Right renal pelvis (tissue), 4 donors: ENCODE measurements at regions not wholly inside any gene's neighbourhood (a gene's known extent, or its start where the extent isn't known, plus 50 kb on each side); places are given as distances from the start of the nearest gene placed in this dataset.

Source experiments
- DNase-seq, 4 donors: peaks; one replicate each; pipeline ENCODE4 v3.0.0-alpha.2; 2013; ENCODE audit warnings: low read depth in 4 of 4, low spot score in 3 of 4, missing footprints in 1 of 4

GRCh38 chr18:29063346-29063745, 886.4 kb upstream of the CDH2 start:
- no peak for DNase-seq

- DNase-seq = no peak
These were observed 886.0 kb upstream of the CDH2 start for GRCh38 chr18:29062921-29063320.

GRCh38 chr18:29060349-29060748, 883.4 kb upstream of the CDH2 start:
- no peak for DNase-seq

- DNase-seq = no peak
These were observed 880.8 kb upstream of the CDH2 start for GRCh38 chr18:29057703-29058102.

DNA sequence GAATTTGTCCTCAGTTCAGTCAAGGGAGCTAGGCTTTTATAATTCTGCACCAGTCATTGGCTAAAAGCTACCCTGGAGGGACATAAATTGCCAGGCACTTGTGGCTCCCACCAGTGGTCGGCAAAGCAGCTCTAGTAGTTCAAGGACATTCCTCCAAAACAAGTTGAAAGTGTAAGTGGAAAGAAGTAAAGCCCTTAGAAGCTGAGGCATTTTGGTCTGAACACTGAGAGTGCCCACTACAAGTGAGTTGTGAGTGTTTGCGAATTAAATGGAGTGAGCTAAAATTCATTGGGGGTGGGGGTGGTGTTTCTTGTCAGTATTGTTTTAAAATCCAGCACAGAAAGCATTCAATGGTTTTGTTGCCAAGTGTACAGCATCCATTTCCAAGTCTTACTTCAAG, 879.9 kb upstream of the CDH2 start:
- no peak for DNase-seq

- no peak for DNase-seq
These were observed 865.0 kb upstream of the CDH2 start for GRCh38 chr18:29041976-29042375.

DNA sequence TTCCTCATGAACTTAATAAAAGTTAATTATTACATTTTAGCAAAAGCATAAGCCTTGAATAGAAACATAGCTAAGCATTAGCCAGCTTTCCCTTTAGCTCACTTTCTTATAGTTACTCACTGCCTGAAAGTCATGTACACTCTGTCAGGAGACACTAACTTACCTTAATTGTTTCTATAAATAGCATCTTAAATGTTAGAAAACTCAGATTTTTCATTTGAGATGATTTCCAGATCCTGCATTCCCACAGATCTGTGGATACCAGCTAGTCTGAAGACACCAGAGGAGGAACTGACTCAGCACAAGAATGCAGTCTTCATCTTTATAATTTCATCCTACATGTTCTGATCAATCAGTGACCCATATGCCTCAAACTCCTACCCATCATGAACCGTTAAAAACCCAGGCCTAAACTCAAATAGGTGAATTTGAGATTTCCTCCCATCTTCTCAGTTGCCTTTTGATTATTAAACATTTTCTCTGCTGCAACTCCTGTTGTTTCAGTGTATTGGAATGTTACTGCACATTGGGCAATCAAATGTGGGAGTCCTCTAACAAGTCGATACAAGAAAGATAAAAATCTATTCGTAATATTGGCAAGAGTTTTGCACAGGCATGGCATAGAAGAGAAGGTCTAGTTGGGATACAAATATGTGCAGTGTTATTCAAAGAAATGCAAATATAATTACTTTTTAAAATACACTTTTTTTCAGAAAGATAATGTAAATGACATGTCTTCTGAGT, 857.4 kb upstream of the CDH2 start:
- DNase-seq = no peak

DNA sequence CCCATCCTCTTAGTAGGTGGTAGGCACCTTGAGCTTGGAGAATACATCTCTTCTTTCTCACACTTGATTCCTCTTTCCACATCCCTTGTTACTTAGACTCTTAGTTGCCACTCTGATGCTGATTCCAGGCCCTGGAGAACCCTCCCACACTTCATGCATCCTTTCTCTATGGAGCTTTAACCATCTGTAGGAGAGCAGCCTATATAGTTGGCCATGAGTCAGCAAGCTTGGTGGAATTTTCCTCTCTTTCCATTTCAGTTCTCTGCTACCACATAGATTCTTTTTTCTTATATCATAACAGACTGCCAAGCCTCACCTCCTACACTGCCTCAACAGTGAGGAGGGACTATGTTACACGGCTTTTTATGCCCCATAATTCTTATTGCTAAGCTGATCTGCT, 851.6 kb upstream of the CDH2 start:
- DNase-seq = no peak

GRCh38 chr18:29018976-29019375, 842.0 kb upstream of the CDH2 start:
- no peak for DNase-seq

GRCh38 chr18:29012883-29013465, 836.0 kb upstream of the CDH2 start:
- no peak for DNase-seq

GRCh38 chr18:29012364-29012763, 835.4 kb upstream of the CDH2 start:
- no peak for DNase-seq

- no peak for DNase-seq
These were observed 832.4 kb upstream of the CDH2 start for GRCh38 chr18:29009250-29009803.

DNA sequence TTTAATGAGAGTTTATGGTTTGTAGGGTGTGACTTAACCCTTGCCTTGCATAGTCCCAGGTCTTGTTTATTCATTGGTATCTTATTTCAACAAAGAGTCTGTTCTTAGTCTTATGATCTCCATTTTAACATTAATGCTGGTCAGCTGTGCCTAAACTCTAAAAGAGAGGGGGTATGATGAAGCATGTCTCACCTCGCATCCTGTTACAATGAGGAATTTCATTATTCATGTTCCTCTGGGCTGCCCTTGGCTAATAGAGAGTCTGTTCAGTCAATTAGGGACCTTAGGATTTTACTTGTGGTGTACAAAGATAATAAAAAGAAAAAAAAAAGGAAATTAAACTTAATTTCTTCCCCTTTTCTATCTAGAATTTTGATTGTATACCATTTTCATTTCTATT, 831.9 kb upstream of the CDH2 start:
- no peak for DNase-seq

DNA sequence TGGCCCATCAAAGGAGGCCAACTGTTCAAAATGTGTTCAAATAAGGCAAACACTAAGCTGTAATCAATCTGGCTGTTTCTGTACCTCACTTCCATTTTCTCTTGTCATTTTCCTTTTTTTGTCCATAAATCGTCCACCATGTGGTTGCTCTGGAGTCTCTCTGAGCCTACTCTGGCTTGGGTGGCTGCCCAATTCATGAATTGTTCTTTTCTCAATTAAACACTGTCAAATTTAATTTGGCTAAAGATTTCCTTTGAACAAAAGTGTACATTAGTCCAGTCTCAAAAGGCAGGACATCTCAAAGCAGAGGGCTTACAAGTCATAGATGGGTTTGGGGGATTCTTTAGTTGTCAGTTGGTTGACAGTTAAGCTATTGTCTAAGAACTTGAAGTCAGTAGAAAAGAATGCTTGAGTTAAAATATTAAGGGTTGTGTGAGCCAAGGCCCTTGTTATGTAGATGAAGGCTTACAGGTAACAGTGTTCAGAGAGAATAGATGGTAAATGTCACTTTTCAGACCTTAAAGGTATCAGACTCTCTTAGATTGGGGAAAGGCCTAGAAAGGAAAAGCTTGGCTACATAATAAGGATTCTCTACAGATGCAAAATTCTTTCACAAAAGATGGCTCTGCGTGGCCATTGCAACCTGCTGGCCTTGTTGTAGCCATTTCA, 831.2 kb upstream of the CDH2 start:
- no peak for DNase-seq

GRCh38 chr18:29004921-29005320, 828.0 kb upstream of the CDH2 start:
- no peak for DNase-seq

DNA sequence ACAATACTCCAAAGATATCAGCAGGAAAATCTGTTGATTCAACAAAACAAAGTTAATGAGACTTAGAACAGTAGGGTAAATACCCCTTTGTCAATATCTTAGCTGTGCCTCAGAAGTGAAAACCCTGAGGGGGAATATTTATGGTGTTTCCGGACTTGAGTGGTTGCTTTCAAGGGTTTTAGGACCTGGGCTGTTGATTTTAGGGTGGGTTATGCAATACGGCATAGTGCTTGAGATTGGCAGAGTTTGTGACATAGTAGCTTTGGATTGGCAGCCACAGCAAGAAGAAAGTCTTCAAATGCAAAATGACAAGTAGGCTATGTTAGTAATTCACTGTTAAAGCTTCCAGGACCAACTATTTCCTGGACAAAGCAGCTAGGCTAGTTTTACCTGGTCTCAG, 826.3 kb upstream of the CDH2 start:
- DNase-seq = no peak

DNA sequence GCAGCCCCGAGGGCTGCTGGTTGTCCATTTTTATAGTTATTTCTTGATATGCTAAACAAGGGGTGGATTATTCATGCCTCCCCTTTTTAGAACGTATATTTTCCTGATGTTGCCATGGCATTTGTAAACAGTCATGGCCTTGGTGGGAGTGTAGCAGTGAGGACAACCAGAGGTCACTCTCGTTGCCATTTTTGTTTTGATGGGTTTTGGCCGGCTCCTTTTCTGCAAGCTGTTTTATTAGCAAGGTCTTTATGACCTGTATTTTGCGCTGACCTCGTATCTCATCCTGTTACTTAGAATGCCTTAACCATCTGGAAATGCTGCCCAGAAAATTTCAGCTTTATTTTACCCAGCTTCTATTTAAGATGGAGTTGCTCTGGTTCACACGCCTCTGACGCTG, 825.8 kb upstream of the CDH2 start:
- DNase-seq = peak in 2 of 4 donors; percentile 4 to 39

DNA sequence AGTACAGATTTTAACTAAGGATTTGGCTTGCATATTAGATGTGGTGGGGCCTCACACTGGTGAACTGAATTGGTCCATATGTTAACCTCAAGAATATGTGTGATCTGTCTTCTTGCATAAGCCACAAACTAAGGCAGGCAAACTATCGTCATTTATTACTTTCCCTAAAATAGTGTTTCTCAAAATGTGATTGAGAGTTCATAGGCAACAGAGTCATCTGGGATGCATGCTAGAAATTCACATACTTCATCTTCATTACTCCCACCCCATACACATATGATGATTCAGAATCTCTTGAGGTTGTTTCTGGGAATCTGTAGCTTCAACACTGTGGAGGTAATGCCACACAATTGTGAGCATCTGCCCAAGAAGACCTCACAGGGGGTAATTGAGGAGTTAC, 822.8 kb upstream of the CDH2 start:
- no peak for DNase-seq

- DNase-seq = no peak
These were observed 818.4 kb upstream of the CDH2 start for GRCh38 chr18:28995319-28995718.

DNA sequence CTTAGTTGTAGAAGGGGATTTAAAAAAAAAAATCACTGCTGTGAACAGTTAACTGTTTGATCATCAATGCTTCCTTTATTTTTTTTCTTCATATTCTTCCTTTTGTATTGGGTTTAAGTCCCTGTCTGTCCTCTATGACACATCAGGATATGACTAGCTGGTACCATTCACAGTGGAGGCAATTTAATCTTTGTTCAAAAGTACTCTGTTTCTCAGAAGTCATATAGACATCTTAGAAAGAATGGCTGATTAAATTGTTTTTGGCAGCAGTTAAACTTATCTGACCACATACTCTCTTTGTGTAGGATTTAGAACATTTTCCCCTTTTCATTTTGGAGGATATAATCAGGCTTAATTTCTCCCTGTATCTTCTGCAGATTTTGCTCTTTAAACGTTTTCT, 807.8 kb upstream of the CDH2 start:
- DNase-seq = no peak

DNA sequence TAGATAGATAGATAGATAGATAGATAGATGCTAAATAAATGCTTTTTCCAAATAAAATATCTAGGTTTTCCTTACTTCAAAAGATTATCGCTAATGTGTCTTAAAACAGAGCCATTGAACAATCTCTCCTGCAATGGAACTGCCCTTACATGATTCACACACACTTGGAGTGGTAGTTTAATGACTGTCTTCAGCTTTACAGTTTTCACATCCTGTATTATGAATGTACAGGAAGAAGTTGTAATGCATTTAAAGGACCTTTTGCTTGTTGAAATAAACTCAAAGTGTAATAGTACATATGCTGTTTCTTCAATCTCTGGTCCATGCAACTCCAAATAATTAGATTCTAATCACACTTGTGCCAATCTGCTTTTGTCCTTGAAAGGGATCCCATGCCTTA, 797.6 kb upstream of the CDH2 start:
- no peak for DNase-seq

DNA sequence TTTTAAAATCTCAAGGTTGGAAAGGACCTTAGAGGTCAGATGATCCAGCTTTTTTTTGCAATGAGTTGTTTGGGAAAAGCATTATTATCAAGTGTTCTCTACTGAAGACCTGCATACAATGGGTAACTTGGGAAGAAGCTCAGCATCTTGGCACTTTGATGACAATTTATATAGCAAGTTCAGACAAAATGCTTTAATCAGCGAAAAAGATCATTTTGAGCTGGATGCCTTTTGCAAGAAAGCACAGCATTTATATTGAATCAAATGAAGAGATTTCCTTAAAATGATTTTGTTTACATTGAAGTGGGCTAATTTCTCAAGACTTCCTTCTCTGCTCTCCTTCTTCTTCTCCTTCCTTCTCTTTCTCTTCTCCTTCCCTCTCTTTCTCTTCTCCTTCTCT, 796.4 kb upstream of the CDH2 start:
- DNase-seq = no peak
